GM10266 (cell line): ENCODE measurements at regions not wholly inside any gene's neighbourhood (a gene's known extent, or its start where the extent isn't known, plus 50 kb on each side); places are given as distances from the start of the nearest gene placed in this dataset.

Source experiments
- DNase-seq: peaks from one replicate; pipeline ENCODE4 v3.0.0; 2012; ENCODE audit errors: extremely low spot score
- TF ChIP-seq, protein P1 (sequence below): IDR thresholded peaks from 2 replicates; pipeline ENCODE4 v1.5.1; 2012; ENCODE audit warnings: mild to moderate bottlenecking, low read depth; ENCODE audit not compliant: control insufficient read depth, insufficient read depth; ENCODE audit errors: missing control alignments

DNA sequence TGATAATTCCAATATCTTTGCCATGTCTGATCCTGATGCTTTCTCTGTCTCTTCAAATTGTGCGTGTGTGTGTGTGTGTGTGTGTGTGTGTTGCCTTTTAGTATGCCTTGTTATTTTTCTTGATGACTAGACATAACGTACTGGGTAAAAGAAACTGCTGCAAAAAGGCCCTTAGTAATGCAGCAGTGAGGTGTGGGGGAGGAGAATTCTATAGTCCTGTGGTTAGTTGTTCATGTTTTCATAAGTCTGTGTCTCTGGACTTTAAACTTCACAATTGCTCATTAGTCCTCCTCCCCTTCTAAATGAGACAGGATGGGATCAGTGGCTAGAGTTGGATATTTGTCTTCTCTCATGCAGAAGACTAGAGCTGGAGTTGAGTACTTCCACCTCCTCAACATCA lies 346.2 kb upstream of the IRX1 start:
- TF ChIP-seq, protein P1, sequence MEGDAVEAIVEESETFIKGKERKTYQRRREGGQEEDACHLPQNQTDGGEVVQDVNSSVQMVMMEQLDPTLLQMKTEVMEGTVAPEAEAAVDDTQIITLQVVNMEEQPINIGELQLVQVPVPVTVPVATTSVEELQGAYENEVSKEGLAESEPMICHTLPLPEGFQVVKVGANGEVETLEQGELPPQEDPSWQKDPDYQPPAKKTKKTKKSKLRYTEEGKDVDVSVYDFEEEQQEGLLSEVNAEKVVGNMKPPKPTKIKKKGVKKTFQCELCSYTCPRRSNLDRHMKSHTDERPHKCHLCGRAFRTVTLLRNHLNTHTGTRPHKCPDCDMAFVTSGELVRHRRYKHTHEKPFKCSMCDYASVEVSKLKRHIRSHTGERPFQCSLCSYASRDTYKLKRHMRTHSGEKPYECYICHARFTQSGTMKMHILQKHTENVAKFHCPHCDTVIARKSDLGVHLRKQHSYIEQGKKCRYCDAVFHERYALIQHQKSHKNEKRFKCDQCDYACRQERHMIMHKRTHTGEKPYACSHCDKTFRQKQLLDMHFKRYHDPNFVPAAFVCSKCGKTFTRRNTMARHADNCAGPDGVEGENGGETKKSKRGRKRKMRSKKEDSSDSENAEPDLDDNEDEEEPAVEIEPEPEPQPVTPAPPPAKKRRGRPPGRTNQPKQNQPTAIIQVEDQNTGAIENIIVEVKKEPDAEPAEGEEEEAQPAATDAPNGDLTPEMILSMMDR = no peak
- DNase-seq = no peak

DNA sequence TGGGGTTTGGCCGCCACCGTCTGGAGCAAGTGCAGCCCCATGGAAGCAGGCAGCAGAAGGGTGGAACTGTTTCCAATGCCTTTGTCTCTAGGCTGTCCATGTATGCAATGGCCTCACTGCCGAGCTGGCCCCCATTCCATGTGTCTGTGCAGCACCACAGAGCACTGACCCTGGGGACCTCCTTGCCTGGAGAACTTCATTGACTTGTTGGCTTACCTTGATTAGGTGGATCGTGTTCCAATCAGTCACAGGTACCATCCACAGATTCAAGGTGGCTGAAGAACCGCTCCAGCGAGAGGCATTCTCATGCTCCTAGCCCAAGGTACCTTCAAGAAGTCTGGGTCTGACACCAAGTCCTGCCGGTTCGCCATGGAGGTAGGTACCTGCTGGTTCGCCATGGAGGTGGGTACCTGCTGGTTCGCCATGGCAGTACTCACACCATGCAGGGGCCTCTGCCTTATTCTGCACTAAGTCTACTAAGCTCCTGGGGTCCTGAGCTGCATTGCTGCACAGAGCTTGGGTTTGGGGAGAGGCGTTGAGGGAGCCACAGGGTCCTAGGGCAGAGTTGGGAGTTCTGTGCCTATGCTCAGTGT lies 358.3 kb upstream of the IRX1 start:
- DNase-seq = no peak
- TF ChIP-seq, protein P1 = no peak

DNA sequence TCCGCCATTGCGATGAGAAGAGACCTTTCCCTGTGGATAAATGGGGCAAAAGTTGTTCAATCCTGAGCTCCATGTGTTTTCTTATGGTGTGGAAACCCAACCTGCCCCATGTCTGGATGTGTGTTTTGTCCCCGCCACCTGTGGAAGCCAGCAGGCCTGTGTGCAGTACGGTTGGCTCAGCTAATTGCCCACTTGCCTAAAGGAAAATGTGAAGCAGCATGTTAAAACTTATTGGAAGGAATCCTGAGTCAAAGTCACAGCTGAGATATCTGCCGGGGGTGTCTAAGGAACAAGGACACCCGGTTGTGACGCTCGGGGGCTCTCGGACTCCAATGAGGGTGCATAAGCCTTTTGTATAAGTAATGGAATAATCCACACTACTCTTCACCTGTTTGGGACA lies 361.1 kb upstream of the IRX1 start:
- no peak for DNase-seq
- TF ChIP-seq, protein P1 = no peak

DNA sequence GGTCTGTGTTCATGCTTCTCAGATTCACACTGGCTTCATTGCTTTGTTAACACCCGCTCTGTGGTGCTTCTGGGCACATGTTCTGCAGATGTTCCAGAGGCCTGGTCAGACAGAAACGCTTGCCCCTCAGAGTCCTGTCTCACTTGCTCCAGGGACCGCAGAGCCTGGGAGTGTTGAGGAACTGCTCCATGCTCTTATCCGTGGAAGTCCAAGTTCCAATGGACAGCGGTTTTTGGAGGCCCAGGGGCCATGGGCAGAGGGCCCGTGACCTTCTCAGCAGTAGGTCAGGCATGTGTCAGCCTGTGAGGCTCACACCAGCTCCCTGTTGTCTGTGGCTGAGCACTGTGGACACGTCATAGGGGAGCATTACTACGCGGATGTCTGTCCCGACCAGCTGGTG lies 364.7 kb upstream of the IRX1 start:
- DNase-seq = no peak
- TF ChIP-seq, protein P1 = no peak

DNA sequence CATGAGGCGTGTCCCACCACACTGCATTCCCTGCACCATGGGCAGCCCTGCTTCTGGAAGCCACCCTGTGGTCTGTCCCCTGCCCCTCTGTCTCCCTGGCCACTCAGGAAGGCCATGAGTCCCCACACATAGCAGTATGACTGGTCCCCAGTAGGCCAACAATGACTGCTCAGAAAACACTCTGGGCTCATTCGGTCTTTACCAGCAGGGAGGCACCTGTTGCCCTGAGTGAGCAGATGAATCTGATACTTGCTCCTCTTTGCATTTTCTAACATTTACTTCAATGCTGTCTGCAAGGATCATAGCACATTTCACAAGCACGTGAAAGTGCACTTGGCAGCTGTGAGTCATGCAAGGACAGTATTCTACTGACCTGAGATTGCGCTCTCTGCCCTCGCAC lies 365.4 kb upstream of the IRX1 start:
- no peak for DNase-seq
- TF ChIP-seq, protein P1 = no peak

DNA sequence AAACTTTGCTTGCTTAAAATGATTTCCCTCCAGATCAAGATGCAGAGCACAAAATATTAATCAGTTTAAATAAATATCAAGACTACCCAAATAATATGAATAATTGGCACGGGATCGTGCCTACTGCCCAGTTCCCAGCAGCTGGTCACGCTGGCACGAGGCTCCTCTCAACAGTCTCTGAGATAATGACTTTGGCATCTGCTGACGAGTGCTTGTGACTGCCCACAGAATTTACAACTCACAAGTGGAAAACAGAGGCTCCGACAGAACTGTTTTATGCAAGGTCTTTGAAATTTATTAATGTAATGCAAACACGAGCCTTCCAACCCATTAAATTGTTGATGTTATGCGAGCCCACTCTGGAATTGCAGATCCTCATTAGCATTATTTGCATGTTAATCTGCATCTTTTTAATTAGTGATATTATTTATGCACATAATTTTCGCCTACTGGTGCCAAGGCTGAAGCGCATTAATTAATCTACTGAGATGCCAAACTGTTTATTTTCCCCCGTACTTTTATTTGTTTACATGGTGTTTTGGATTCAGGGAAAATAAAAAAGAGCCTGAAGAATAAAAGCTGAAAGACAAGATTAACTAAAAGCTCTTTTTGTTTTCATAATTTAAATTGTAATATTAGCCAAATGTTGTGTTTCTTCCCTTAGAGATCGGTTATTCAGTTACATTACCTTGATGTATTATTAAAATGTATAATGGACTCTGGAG lies 369.3 kb upstream of the IRX1 start:
- TF ChIP-seq, protein P1 = no peak
- no peak for DNase-seq

DNA sequence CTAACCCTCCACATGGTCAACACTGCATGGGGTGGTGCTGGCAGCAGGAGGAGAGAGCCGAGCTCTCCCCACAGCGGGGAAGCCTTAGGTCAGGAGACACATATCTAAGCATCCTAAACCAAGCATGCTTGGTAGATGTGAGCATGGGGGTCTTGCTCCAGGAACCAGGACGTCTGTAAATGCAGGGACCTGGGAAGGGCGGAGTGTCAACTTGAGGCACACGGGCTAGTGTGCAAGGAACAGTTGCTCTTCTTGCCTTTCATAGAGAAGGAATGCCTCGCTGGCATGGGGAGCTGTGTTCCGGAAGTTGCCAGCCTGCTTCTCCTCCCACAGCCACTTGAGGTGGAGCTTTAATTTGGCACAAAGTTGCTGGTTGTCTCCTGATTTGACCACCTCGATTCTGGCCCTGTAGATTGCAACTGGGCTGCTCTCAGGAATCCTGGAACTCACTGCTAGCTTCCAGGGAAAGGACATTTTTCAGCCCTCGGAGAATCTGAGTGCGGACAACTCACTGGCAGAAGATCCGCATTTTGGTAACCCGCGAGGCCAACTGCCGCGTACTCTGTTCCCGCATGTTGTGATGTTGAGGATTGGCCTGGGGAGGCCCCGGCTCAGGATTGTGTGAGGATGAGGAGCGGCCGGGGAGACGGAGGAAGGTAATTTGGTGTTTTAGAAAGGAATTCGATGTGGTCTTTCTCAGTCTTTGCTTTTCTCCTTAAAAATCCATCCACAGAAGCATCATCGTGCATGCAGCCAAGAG lies 370.3 kb upstream of the IRX1 start:
- TF ChIP-seq, protein P1 = no peak
- no peak for DNase-seq
